RWPE2 (cell line): ENCODE measurements at regions not wholly inside any gene's neighbourhood (a gene's known extent, or its start where the extent isn't known, plus 50 kb on each side); places are given as distances from the start of the nearest gene placed in this dataset.
"Not testable (repeated sequence)": the region's sequence is repeated elsewhere in the genome, so short reads cannot be mapped to it uniquely, and the experiment has no call there.

Experiments
- ATAC-seq: fragments of 200-7000 bp; cut with Tn5 transposase; 3 replicates; pipeline ENCODE4 v1.9.1; 2021; ENCODE audit warnings: low read depth
- DNase-seq: peaks from one replicate; pipeline ENCODE4 v3.0.0-alpha.2; 2020; ENCODE audit warnings: low spot score
- H3K27ac ChIP-seq: fragments of 450-650 bp; 2 replicates; pipeline ENCODE4 v1.5.1; 2017; ENCODE audit warnings: mild to moderate bottlenecking; ENCODE audit not compliant: poor library complexity, severe bottlenecking
- H3K27me3 ChIP-seq: fragments of 250-450 bp; sonication (Bioruptor Pico); 2 replicates; pipeline ENCODE4 v1.5.1; 2021; ENCODE audit warnings: mild to moderate bottlenecking, moderate library complexity; ENCODE audit not compliant: insufficient read depth, poor library complexity, severe bottlenecking
- H3K36me3 ChIP-seq: fragments of 250-450 bp; sonication (Bioruptor Pico); 2 replicates; pipeline ENCODE4 v1.5.1; 2020; ENCODE audit warnings: low read depth, mild to moderate bottlenecking, moderate library complexity
- H3K4me1 ChIP-seq: fragments of 250-450 bp; sonication (Bioruptor Pico); 2 replicates; pipeline ENCODE4 v1.5.1; 2021; ENCODE audit warnings: mild to moderate bottlenecking, moderate library complexity; ENCODE audit not compliant: insufficient read depth, poor library complexity, severe bottlenecking
- H3K4me3 ChIP-seq: fragments of 250-450 bp; sonication (Bioruptor Pico); 2 replicates; pipeline ENCODE4 v1.5.1; 2021; ENCODE audit warnings: mild to moderate bottlenecking, moderate library complexity; ENCODE audit not compliant: severe bottlenecking
- H3K9me3 ChIP-seq: fragments of 250-450 bp; sonication (Bioruptor Pico); 2 replicates; pipeline ENCODE4 v1.5.1; 2021; ENCODE audit warnings: mild to moderate bottlenecking, moderate library complexity; ENCODE audit not compliant: severe bottlenecking
- TF ChIP-seq, protein P1 (sequence below): fragments of 450-650 bp; IDR thresholded peaks from one replicate; pipeline ENCODE4 v1.5.1; 2017; ENCODE audit warnings: mild to moderate bottlenecking, moderate library complexity; ENCODE audit not compliant: poor library complexity, severe bottlenecking

GRCh38 chr1:45266151-45266801, 59.9 kb upstream of the ZSWIM5 start:
- H3K9me3 ChIP-seq = no peaks in the 10 kb centered on the region
- no peak overlapping the region for H3K27ac ChIP-seq
- ATAC-seq (no peak; the same call in 1 of the 3 replicates), DNase-seq (no peak)
- no peaks in the 10 kb centered on the region for H3K27me3 ChIP-seq
- H3K4me3 ChIP-seq = no peak overlapping the region
- H3K4me1 ChIP-seq = peaks cover 7% of the 10 kb centered on the region
- H3K36me3 ChIP-seq = no peaks in the 10 kb centered on the region
- TF ChIP-seq, protein P1, sequence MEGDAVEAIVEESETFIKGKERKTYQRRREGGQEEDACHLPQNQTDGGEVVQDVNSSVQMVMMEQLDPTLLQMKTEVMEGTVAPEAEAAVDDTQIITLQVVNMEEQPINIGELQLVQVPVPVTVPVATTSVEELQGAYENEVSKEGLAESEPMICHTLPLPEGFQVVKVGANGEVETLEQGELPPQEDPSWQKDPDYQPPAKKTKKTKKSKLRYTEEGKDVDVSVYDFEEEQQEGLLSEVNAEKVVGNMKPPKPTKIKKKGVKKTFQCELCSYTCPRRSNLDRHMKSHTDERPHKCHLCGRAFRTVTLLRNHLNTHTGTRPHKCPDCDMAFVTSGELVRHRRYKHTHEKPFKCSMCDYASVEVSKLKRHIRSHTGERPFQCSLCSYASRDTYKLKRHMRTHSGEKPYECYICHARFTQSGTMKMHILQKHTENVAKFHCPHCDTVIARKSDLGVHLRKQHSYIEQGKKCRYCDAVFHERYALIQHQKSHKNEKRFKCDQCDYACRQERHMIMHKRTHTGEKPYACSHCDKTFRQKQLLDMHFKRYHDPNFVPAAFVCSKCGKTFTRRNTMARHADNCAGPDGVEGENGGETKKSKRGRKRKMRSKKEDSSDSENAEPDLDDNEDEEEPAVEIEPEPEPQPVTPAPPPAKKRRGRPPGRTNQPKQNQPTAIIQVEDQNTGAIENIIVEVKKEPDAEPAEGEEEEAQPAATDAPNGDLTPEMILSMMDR = no peak

DNA sequence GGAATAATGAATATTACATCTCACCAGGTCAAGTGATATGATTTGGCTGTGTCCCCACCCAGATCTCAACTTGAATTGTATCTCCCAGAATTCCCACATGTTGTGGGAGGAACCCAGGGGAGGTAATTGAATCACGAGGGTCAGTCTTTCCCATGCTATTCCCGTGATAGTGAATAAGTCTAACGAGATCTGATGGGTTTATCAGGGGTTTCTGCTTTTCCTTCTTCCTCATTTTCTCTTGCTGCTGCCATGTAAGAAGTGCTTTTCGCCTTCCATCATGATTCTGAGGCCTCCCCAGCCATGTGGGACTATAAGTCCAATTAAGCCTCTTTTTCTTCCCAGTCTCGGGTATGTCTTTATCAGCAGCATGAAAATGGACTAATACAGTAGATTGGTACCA, 58.4 kb upstream of the HPDL start:
- H3K36me3 ChIP-seq, H3K9me3 ChIP-seq, H3K4me1 ChIP-seq, H3K27ac ChIP-seq, H3K27me3 ChIP-seq, H3K4me3 ChIP-seq, ATAC-seq, DNase-seq: not testable (repeated sequence)

GRCh38 chr1:45272267-45272666, 54.4 kb upstream of the HPDL start:
- not testable (repeated sequence) for ATAC-seq, H3K27me3 ChIP-seq, H3K9me3 ChIP-seq, DNase-seq, H3K4me3 ChIP-seq, H3K27ac ChIP-seq, H3K36me3 ChIP-seq, H3K4me1 ChIP-seq

GRCh38 chr1:45272913-45273371, 53.8 kb upstream of the HPDL start:
- no peak for DNase-seq
- ATAC-seq = peak; percentile 70
- Histone ChIP-seq H3K27ac (no peak overlapping the region), H3K4me3 (no peak overlapping the region), H3K9me3 (no peaks in the 10 kb centered on the region), H3K36me3 (no peaks in the 10 kb centered on the region), H3K27me3 (no peaks in the 10 kb centered on the region), H3K4me1 (no peaks in the 10 kb centered on the region)
- TF ChIP-seq, protein P1 = no peak

- DNase-seq (no peak), ATAC-seq (no peak)
- H3K9me3 ChIP-seq = no peaks in the 10 kb centered on the region
- H3K36me3 ChIP-seq = no peaks in the 10 kb centered on the region
- no peak overlapping the region for H3K27ac ChIP-seq
- no peaks in the 10 kb centered on the region for H3K27me3 ChIP-seq
- TF ChIP-seq, protein P1 = no peak
- H3K4me3 ChIP-seq = no peak overlapping the region
- no peaks in the 10 kb centered on the region for H3K4me1 ChIP-seq
Measured at GRCh38 chr1:45275054-45275453, 51.6 kb upstream of the HPDL start.
